Caki2 (cell line): ENCODE measurements at regions not wholly inside any gene's neighbourhood (a gene's known extent, or its start where the extent isn't known, plus 50 kb on each side); places are given as distances from the start of the nearest gene placed in this dataset.
A peak's percentile ranks its signal among the peaks of the same experiment; 100 is the strongest.
"Not testable (repeated sequence)": the region's sequence is repeated elsewhere in the genome, so short reads cannot be mapped to it uniquely, and the experiment has no call there.

ENCODE experiments used
- DNase-seq: peaks from one replicate; pipeline ENCODE4 v3.0.0-alpha.2; 2015; ENCODE audit warnings: low read depth
- in situ Hi-C: cut with HindIII; loops from 2 replicates; pipeline ENCODE4 v1.10.0; 2016; ENCODE audit warnings: low sequenced_read_pairs, low pct_unique_long_range_greater_than_20kb, mixed read lengths

GRCh38 chrX:40926739-40927427 lies 158.4 kb upstream of the USP9X start:
- DNase-seq, in situ Hi-C loops: not testable (repeated sequence)

GRCh38 chrX:40928076-40928475 lies 157.2 kb upstream of the USP9X start:
- DNase-seq, result no peak
- in situ Hi-C loops, result no loop called here

DNA sequence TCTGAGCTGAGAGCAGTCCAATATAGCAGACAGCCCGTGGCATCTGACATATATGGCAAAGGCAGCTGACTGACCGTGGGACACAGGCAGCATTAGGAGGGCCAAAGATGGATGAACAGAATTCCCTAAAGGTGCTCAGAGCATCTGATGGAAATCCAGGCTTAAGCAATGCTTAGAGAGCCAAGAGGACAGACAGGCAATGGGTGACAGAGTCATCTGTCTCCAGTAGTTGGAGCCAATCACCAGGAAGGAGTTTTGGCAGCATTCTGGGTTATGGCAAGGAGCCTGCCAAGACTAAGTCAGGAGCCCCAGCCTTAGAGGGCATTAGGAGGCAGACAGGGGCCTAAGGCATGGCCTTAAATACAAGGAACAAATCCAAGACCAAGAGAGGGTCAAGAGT lies 153.3 kb upstream of the USP9X start:
- no peak for DNase-seq
- in situ Hi-C loops, result no loop called here

DNA sequence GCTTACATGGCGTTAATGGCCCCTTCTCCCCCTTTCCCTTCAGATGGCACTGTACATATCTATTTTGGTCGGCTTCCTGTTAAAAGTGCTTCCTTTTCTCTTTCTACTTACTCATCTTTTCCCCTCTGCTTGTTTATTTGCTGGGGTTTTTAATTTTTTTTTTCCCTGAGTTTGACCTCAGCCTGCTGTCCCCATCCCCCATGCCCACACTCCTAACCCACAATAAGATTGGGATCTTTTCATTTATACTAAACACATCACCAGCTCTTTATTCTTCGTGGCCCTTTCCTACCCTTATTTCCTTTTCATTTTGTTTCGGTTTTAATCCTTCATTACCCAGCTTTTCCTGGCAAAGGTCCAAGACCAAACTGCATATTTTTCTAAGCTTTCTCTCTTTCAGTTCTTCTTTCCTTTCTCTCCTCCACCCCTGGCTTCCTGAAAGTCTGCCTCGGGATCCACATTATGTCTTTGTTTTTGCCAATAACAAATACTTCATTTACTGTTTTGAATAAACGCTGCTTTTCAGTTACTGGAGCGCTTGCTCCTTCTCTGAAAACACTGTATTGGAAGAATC lies 152.0 kb upstream of the USP9X start:
- in situ Hi-C loops, result no loop called here
- DNase-seq, result no peak

GRCh38 chrX:40933706-40934425 lies 151.4 kb upstream of the USP9X start:
- no peak for DNase-seq
- in situ Hi-C loops, result no loop called here

DNA sequence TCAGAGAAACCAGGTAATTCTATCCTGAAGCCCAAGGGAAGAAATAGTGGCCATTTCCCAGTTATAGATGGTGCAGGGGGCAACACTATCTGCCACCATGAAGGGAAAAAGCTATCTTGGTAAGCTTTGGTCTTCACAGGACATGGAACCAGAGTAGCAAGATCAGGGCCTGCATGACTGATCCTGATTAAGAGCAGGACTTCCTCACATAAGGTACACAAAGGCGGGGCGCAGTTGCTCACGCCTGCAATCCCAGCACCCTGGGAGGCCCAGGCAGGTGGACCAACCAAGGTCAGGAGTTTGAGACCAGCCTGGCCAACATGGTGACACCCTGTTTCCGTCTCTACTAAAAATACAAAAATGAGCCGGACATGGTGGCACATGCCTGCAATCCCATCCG lies 148.4 kb upstream of the USP9X start:
- no peak for DNase-seq
- in situ Hi-C loops, result no loop called here

DNA sequence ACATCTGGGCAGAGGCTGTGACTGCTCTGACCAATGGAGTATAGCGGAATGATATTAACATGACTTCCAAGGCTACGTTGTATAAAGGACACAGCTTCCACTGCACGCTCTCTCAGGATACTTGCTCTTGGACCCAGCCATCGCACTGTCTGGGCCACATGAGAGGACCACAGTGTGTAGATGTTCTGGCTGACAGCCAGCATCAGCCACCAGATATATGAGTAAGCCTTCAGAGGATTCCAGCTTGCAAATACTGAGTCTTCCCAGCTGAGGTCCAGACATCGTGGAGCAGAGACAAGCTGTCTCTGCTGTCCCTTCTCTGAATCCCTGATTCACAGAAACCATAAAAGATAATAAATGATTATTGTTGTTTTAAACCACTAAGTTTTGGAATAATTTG lies 146.8 kb upstream of the USP9X start:
- in situ Hi-C loops, result no loop called here
- no peak for DNase-seq

DNA sequence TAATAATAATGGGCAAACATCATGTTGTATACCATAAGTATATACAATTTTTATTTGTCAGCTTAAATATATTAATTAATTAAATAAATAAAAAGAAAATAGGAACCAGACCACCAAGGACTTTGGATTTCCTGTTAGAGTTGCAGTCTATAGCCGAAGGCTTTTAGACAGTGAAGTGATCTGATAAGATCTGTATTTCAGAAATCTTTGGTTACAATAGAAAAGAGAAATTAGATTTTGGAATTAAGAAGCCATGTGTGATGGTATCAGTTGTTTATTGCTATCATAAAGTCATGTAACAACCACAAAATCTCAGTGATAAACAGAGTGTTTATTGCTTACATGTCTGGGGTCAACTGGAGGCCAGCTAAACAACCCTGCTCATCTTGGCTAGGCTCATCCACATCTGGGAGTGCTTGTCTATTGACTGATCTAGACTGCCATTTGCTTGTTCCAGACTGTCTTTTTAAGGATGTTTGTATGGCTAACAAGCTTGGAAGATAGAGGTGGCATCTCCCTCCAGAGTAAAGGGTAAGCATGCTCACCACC lies 142.1 kb upstream of the USP9X start:
- in situ Hi-C loops, result no loop called here
- DNase-seq, result no peak

DNA sequence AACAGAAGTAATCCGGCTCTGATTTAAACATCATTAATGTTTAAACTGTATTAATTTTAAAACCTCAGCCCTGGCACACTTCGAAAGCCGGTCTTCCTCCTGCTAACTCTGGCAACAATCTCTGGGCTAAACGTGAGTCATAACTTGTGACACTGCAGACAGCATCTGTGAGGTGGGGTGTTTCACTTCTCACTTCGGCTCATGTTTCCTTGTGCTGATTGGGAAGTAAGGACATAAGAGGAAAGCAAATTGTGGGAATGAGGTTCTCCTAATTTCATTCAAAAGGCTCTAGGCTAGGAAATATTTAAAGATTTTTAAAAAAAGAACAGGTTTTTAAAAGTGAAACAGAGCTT lies 139.9 kb upstream of the USP9X start:
- peak; percentile 69 for DNase-seq
- in situ Hi-C loops, result no loop called here

- in situ Hi-C loops, result no loop called here
- DNase-seq, result no peak
Measured at GRCh38 chrX:40947276-40947675, 138.0 kb upstream of the USP9X start.

DNA sequence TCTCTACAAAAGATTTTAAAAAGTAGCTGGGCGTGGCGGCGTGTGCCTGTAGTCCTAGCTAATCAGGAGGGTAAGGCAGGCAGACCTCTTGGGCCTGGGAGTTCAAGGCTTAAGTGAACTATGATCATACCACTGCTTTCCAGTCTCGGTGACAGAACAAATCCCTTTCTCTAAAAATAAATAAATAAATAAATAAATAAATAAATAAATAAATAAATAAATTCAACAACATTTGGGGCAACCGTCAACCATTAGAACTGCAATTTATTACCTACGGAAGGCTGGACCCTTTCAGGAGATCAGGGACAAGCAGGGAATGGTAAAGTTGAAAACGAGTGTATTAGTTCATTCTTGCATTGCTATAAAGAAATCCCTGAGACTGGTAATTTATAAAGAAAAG lies 136.2 kb upstream of the USP9X start:
- in situ Hi-C loops, result no loop called here
- DNase-seq, result no peak

DNA sequence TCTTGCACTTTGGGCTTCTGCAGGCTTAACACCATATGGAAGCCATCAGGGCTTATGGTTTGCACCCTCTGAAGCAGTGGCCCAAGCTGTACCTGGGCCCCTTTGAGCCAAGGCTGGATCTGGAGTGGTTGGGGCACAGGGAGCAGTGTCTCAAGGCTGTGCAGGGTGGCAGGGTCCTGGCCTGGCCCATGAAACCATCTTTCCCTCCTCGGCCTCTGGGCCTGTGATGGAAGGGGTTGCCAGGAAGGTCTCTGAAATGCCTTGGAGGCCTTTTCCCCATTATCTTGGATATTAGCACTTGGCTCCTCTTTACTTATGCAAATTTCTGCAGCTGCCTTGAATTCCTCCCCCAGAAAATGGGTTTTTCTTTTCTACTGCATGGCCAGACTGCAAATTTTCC lies 134.7 kb upstream of the USP9X start:
- in situ Hi-C loops, result no loop called here
- no peak for DNase-seq

DNA sequence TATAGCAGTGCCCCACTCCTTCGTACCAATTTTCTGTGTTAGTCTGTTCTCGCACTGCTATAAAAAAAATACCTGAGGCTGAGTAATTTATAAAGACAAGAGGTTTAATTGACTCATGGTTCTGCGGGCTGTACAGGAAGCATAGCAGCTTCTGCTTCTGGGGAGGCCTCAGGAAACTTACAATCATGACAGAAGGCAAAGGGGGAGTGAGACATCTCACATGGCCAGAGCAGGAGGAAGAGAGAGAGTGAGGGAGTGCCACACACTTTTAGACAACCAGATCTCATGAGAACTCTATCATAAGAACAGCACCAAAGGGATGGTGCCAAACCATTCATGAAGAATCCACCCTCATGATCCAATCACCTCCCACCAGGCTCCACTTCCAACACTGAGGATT lies 133.8 kb upstream of the USP9X start:
- in situ Hi-C loops, DNase-seq: not testable (repeated sequence)

DNA sequence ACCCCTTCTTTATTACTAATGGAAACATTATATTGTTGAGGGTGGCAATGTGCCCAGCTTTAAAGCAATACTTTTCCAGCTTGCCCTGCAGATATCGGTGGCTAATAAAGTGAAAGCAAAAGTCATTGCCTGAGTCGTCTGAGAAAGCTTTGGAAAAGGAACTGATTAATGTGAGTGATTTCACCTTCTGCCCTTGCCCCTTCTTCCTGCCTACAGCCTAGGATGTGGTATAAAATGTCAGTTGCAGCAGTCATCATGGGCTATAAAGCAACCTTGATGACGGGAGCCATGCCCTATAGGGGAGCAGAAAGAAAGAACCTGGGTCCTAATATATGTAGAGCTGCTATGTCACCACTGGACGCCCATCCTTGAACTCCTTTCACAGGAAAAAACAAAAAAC lies 132.4 kb upstream of the USP9X start:
- in situ Hi-C loops, result no loop called here
- DNase-seq, result no peak

- DNase-seq, result no peak
- in situ Hi-C loops, result no loop called here
Measured at GRCh38 chrX:40953369-40953768, 131.9 kb upstream of the USP9X start.

DNA sequence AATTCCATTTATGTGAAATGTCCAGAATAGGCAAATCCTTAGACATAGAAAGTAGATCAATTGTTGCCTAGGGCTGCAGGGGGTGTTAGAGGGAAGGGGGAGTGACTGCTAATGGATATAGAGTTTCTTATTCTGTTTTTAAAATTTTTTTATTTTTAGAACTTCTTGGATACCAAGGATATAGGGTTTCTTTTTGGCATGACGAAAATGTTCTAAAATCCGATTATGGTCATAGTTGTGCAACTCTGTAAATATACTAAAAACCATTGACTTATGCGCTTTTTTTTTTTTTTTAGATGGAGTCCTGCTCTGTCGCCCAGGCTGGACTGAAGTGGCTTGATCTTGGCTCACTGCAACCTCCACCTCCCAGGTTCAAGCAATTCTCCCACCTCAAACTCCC lies 125.2 kb upstream of the USP9X start:
- in situ Hi-C loops, result no loop called here
- DNase-seq, result no peak

DNA sequence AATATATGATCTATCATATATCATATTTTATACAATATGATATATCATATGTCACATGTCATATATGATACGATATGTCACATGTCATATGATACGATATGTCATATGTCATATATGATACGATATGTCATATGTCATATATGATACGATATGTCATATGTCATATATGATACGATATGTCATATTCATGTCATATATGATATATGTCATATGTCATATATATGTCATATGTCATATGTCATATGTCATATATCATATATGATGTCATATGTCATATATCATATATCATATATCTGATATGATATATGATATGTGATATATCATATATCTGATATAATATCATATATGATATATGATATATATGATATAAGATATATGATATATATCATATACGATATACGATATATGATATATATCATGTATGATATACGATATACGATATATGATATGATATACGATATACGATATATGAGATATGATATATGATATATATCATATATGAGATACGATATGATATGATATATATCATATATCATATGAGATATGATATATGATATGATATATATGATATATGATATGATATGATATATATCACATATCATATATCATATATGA lies 122.3 kb upstream of the USP9X start:
- in situ Hi-C loops, result no loop called here

DNA sequence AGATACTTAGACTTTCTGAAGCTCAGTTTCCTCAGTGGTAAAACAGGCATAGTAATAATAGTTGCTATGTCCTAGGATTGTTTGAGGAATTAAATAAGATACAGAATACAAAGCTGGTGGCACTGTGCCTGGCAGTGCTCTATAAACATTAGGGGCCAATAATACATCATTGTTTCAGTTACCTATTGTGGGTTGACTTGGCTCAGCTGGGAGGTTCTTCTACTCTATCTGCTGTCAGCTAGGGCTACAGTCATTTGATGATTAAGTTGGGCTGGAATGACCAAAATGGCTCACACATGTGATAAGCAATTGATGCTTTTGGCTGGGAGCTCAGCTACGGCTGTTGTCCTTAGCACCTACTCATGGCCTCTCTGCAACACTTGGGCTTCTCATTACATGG lies 121.2 kb upstream of the USP9X start:
- no peak for DNase-seq
- in situ Hi-C loops, result no loop called here

More for the DNA sequence above, 122.3 kb upstream of the USP9X start:
- no peak for DNase-seq
